OCI-LY7 (cell line): ENCODE measurements at regions not wholly inside any gene's neighbourhood (a gene's known extent, or its start where the extent isn't known, plus 50 kb on each side); places are given as distances from the start of the nearest gene placed in this dataset.

Experiments
- BruUV-seq: library from RNA; stranded (reverse); fragments of 400-500 nt; replicated peaks from 2 replicates; lab custom pipeline; 2021; lab: Mats Ljungman, UMichigan
- CTCF ChIA-PET: fragments of 300-600 bp; sonication (Branson Sonifier 250); formaldehyde crosslinking; loops from one replicate; lab custom pipeline; 2022; ENCODE audit warnings: antibody characterized with exemption; ENCODE audit not compliant: unreplicated experiment; lab: Charles Lee
- POLR2A ChIA-PET: fragments of 300-600 bp; sonication (Branson Sonifier 250); formaldehyde crosslinking; loops from one replicate; lab custom pipeline; 2022; ENCODE audit warnings: antibody characterized with exemption; lab: Charles Lee
- DNase-seq: peaks from one replicate; pipeline ENCODE4 v3.0.0-alpha.2; 2015; ENCODE audit warnings: low spot score
- H2AFZ ChIP-seq: fragments of 200-600 bp; sonication (generic), shearing (Covaris generic); 2 replicates; pipeline ENCODE4 v1.6.1; 2014; ENCODE audit warnings: mild to moderate bottlenecking, antibody characterized with exemption, low read length, moderate library complexity
- H3K27ac ChIP-seq: fragments of 200-600 bp; sonication (generic); 2 replicates; pipeline ENCODE4 v1.5.1; 2014; ENCODE audit warnings: mixed run types, low read depth, mild to moderate bottlenecking, moderate library complexity, low read length, inconsistent platforms; ENCODE audit not compliant: poor library complexity, severe bottlenecking
- H3K36me3 ChIP-seq: fragments of 200-600 bp; sonication (generic); 2 replicates; pipeline ENCODE4 v1.6.1; 2014; ENCODE audit warnings: mild to moderate bottlenecking, antibody characterized with exemption, low read length, moderate library complexity, mixed read lengths; ENCODE audit not compliant: insufficient read depth
- H3K4me1 ChIP-seq: fragments of 200-600 bp; sonication (generic); 2 replicates; pipeline ENCODE4 v1.5.1; 2014; ENCODE audit warnings: mild to moderate bottlenecking, low read length; ENCODE audit not compliant: insufficient read depth, poor library complexity, severe bottlenecking
- H3K4me2 ChIP-seq: fragments of 200-600 bp; sonication (generic); 2 replicates; pipeline ENCODE4 v1.6.1; 2014; ENCODE audit warnings: mild to moderate bottlenecking, low read length
- H3K4me3 ChIP-seq: fragments of 200-600 bp; sonication (generic); 2 replicates; pipeline ENCODE4 v1.5.1; 2014; ENCODE audit warnings: mild to moderate bottlenecking, low read depth, low read length; ENCODE audit not compliant: poor library complexity, severe bottlenecking
- H3K79me2 ChIP-seq: fragments of 200-600 bp; sonication (generic); 2 replicates; pipeline ENCODE4 v1.6.1; 2016; ENCODE audit warnings: low read depth, mild to moderate bottlenecking, low read length, moderate library complexity, mixed read lengths; ENCODE audit not compliant: insufficient read depth
- H3K9me2 ChIP-seq: fragments of 200-600 bp; sonication (generic); 2 replicates; pipeline ENCODE4 v1.6.1; 2016; ENCODE audit warnings: mild to moderate bottlenecking, low read length, mixed read lengths; ENCODE audit not compliant: insufficient read depth
- H3K9me3 ChIP-seq: fragments of 200-600 bp; sonication (generic); 2 replicates; pipeline ENCODE4 v1.6.1; 2014; ENCODE audit warnings: mild to moderate bottlenecking, mixed run types, low read length, mixed read lengths
- H4K20me1 ChIP-seq: fragments of 200-600 bp; sonication (generic); 2 replicates; pipeline ENCODE4 v1.6.1; 2014; ENCODE audit warnings: mild to moderate bottlenecking, antibody characterized with exemption, low read length, moderate library complexity, mixed read lengths; ENCODE audit not compliant: insufficient read depth
- EZH2phosphoT487 ChIP-seq: fragments of 200-600 bp; sonication (generic); IDR thresholded peaks from 2 replicates; pipeline ENCODE4 v1.6.1; 2018; ENCODE audit warnings: low read depth, borderline replicate concordance, mild to moderate bottlenecking, mixed run types, antibody characterized with exemption, low read length, moderate library complexity, mixed read lengths
- intact Hi-C: fragments of 100-400 bp; cut with micrococcal nuclease; formaldehyde crosslinking; loops from one replicate; pipeline ENCODE4 v1.10.0; 2022; ENCODE audit not compliant: unreplicated experiment
- TF ChIP-seq, protein P1 (sequence below): fragments of 200-600 bp; sonication (generic); conservative IDR thresholded peaks from 2 replicates; pipeline ENCODE4 v1.5.1; 2014; ENCODE audit warnings: mild to moderate bottlenecking, antibody characterized with exemption, low read length, moderate library complexity, mixed read lengths

DNA sequence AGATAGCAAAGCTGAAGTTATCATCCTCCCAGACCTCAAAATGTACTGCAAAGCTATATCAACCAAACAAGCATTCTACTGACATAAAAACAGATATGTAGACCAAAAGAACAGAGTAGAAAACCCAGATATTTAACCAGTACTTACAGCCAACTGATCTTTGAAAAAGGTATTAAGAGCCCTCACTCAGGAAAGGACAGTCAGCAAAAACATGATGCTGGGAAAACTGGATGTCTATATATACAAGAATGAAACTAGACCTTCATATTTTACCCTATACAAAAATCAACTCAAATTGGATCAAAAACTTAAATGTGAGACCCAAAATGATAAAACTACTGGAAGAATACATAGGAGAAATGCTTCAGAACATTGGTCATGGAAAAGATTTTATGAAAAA, 87.5 kb upstream of the MME start:
- H3K36me3 ChIP-seq: no peaks in the 10 kb centered on the region
- no peaks in the 10 kb centered on the region for H3K9me3 ChIP-seq
- H3K79me2 ChIP-seq: no peaks in the 10 kb centered on the region
- CTCF ChIA-PET: no interaction called here
- no peak overlapping the region for H3K27ac ChIP-seq
- no peaks in the 10 kb centered on the region for H3K4me1 ChIP-seq
- TF ChIP-seq, protein P1, sequence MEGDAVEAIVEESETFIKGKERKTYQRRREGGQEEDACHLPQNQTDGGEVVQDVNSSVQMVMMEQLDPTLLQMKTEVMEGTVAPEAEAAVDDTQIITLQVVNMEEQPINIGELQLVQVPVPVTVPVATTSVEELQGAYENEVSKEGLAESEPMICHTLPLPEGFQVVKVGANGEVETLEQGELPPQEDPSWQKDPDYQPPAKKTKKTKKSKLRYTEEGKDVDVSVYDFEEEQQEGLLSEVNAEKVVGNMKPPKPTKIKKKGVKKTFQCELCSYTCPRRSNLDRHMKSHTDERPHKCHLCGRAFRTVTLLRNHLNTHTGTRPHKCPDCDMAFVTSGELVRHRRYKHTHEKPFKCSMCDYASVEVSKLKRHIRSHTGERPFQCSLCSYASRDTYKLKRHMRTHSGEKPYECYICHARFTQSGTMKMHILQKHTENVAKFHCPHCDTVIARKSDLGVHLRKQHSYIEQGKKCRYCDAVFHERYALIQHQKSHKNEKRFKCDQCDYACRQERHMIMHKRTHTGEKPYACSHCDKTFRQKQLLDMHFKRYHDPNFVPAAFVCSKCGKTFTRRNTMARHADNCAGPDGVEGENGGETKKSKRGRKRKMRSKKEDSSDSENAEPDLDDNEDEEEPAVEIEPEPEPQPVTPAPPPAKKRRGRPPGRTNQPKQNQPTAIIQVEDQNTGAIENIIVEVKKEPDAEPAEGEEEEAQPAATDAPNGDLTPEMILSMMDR: no peak
- no peak for TF ChIP-seq EZH2phosphoT487
- intact Hi-C loops: no loop called here
- H4K20me1 ChIP-seq: no peaks in the 10 kb centered on the region
- H3K4me3 ChIP-seq: no peak overlapping the region
- H3K9me2 ChIP-seq: no peaks in the 10 kb centered on the region
- H2AFZ ChIP-seq: no peak overlapping the region
- DNase-seq: no peak
- no TSS peak for BruUV-seq
- POLR2A ChIA-PET: no interaction called here
- H3K4me2 ChIP-seq: no peak overlapping the region

DNA sequence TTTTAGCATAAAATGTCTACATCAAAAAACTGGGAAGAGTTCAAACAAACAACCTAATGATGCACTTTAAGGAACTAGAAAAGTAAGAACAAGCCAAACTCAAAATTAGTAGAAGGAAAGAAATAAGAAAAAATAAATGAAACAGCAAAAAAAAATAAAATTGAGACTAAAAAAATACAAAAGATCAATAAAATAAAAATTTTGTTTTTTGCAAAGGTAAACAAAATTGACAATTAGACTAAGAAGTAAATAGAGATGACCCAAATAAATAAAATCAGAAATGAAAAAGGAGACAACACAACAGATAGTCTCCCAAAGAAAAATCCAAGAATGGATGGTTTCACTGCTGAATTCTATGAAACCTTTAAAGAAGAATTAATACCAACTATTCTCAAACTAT, 89.6 kb upstream of the MME start:
- intact Hi-C loops: no loop called here
- Histone ChIP-seq H4K20me1 (no peaks in the 10 kb centered on the region), H3K9me3 (no peaks in the 10 kb centered on the region), H3K27ac (no peak overlapping the region), H3K4me3 (no peak overlapping the region), H3K79me2 (no peaks in the 10 kb centered on the region), H3K36me3 (no peaks in the 10 kb centered on the region), H3K4me1 (no peaks in the 10 kb centered on the region), H3K9me2 (no peaks in the 10 kb centered on the region), H2AFZ (no peak overlapping the region), H3K4me2 (no peak overlapping the region)
- no TSS peak for BruUV-seq
- no peak for DNase-seq
- CTCF ChIA-PET: no interaction called here
- TF ChIP-seq, protein P1: no peak
- no peak for TF ChIP-seq EZH2phosphoT487
- POLR2A ChIA-PET: interaction anchor here (0.7 kb wide), 1 partner anchor 17 kb away, joined by 3 read pairs; no protein-coding TSS in a partner anchor

DNA sequence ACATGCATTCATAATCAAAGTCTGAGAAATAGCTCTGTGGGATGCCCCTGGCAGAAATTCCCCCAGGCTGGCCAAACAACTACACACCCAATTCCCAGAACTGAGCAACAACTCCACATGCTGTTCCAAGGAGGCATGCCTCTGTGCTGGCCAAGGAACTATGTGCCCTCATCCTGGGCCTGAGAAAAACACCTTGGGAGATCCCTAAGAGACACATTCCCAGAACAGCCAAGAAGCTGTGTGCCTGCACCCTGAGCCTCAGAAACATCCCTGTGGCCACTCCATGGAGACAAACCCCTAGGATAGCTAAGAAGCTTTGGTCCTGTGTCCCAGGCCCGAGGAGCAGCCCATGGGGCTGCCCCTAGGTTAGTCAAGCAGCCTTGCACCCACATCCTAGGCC, 92.3 kb upstream of the MME start:
- BruUV-seq: no TSS peak
- no peaks in the 10 kb centered on the region for H4K20me1 ChIP-seq
- no peak overlapping the region for H2AFZ ChIP-seq
- H3K4me2 ChIP-seq: no peak overlapping the region
- ChIA-PET POLR2A (interaction anchor here (0.6 to 1.2 kb wide), 7 partner anchors 9 to 323 kb away, joined by 3 to 5 read pairs (median 3); no protein-coding TSS in a partner anchor), CTCF (no interaction called here)
- TF ChIP-seq, protein P1: no peak
- TF ChIP-seq EZH2phosphoT487: no peak
- no peak for DNase-seq
- no peak overlapping the region for H3K27ac ChIP-seq
- no peak overlapping the region for H3K4me3 ChIP-seq
- H3K9me3 ChIP-seq: no peaks in the 10 kb centered on the region
- H3K79me2 ChIP-seq: no peaks in the 10 kb centered on the region
- no peaks in the 10 kb centered on the region for H3K9me2 ChIP-seq
- intact Hi-C loops: no loop called here
- no peaks in the 10 kb centered on the region for H3K36me3 ChIP-seq
- no peaks in the 10 kb centered on the region for H3K4me1 ChIP-seq
